GM19452 (cell line): ENCODE measurements at regions not wholly inside any gene's neighbourhood (a gene's known extent, or its start where the extent isn't known, plus 50 kb on each side); places are given as distances from the start of the nearest gene placed in this dataset.
"Not testable (repeated sequence)": the region's sequence is repeated elsewhere in the genome, so short reads cannot be mapped to it uniquely, and the experiment has no call there.

ENCODE experiments used
- ATAC-seq: cut with Tn5 transposase; IDR thresholded peaks from one replicate; pipeline ENCODE4 v1.9.1; 2021; ENCODE audit not compliant: unreplicated experiment

DNA sequence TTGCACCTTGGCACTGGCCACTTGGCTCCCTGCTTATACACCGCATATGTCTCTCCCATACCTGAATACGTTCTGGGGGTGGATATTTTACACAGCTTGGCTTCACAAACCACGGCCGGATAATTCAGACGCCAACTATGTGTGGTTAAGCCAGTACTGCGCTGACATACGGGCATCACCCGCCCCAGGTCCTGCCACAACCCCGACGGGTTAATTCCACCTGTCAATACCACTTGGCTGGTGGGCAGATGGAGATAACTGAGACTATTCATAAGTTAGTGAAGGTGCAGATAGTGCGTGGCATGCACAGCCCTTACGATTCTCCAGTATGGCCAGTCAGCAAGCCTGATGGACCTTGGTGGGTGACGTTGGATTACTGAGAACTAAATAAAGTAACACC is 696.3 kb upstream of the AGA start:
- ATAC-seq = no peak

DNA sequence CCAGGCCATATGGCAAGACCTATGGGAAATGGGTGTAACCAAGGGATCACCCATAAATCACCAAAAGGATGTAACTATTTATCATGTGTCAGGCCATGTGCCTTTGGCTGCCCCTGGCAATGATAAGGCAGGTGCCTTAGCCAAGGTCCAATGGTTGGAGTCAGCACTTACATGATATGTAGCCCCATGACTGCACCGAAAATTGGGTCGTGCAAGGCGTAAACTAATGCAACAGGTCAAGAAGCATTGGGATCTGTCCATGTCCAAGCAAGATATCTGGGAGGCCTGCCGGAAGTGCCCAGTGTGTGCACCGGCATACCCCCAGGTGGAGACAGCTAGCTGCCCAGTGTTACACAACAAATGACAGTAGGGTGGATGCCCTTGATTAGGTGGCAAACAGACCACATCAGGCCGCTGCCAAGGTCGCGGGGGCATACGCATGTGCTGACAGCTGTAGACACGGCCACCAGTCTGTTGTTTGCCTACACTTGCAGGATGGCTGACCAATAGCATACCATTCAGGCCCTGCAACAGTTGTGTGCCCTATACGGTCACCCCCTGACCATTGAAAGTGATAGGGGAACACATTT is 698.2 kb upstream of the AGA start:
- ATAC-seq = no peak

DNA sequence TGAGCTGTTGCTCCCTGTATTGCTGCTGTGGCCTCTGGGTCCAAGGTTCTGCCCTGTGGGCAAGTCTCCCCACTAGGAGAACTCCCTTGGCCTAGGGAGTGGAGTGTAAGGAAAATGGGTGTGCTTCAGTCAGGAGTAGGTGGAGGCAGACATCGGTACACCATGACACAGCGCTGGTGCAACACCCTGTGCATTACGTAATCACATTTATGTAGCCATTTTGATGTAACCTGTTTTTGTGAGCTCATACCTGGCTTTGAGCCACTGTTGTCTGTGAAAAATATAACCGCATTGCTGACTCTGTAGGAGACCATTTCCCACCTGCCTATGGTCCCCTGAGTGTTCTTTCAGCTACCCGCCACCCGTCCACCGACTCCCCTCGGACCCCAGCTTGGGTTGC is 700.5 kb upstream of the AGA start:
- ATAC-seq = no peak

DNA sequence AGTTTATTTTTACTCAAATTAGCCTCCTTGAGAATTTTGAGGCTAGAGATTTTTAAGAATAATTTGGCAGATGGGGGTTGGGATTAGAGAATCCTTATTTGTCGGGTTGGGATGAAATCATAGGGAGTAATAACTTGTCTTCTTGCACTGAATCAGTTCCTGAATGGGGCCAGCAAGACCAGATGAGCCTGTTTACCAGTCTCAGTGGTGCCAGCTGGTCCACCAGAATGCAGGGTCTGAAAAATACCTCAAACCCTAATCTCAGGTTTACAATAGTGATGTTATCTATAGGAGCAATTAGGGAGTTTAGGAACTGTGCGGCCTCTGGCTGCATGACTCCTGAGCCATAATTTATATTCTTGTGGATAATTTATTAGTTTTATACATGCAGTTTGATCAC is 705.9 kb upstream of the AGA start:
- no peak for ATAC-seq

DNA sequence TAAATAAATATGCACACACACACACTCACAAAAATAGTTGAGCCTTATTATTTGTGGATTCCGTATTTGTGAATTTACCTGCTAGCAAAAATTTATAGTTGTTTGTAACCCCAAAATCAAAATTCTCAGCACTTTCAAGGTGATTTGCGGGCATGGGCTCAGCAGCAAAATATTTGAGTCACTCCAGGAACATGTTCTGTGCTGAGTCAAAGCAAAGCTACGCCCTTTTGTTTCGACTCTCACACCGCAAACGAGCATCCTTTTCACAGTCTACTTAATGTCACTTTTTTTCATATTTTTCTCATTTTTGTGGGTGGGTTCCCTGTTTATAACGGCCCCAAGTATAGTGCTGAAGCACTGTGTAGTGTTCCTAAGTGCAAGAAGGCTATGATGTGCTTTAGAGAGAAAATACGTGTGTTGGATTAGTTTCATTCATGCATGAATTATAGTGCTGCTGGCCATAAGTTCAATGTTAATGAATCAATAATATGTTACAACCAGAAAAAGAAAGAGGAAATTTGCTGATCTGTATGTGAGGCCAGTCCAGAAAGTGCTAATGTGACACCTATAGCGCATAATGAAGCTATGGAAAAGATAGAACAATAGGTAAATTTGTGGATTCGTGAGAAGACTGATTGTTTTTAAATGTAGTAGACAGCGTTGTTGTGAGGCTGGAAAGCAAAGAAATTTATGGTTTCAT is 723.2 kb upstream of the AGA start:
- ATAC-seq = no peak

DNA sequence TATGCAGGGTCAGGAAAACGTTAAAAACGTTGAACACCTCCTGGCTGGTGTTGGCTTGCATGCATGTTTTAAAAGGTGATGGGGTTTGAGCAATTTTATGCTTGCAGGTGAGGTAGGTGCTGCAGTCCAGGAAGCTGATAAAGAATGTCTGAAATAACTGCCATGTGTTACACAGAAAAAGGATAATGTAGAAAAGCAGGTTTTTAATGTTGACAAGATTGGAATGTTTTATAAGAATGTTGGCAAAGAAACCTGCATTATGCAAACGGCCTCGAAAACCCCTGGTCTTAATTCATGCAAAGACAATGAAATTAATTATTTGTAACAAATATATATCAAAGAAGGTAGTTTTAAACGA is 723.7 kb upstream of the AGA start:
- no peak for ATAC-seq

DNA sequence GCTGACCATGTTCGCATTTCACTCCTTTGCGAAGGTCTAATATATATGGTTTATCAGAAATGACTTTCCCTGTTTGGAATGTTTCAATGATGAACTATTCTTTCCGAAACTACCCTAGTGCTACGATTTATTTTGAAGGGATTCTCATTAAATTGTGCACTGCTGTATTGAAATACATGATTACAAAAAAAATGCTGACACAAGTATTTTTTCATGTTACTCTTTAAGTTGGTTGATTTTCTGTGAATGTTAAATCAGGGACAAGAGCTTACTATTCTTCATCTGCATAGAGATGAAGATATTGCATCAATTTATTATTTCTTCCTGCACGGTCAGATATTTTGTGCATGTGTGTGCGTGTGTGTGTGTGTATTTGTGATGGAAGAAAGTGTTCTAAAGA is 731.5 kb upstream of the AGA start:
- ATAC-seq = no peak

DNA sequence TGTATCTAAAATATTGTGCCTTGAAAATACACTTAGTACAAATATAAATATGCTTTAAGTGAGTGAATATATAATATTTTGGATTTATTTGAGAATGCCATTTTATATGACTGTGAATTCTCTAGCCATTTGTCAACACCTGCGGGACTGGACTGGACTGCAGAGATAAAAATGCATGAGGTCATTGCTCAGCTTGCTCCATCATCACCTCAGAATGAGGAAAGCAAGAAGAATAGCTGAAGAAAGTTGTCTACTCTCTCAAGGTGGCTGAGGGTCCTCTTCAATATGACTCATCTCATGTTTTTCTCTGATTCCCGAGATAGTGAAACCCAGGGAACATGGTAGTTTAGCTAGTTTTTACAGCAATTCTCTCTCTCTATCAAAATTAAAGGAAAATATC is 732.5 kb upstream of the AGA start:
- no peak for ATAC-seq

DNA sequence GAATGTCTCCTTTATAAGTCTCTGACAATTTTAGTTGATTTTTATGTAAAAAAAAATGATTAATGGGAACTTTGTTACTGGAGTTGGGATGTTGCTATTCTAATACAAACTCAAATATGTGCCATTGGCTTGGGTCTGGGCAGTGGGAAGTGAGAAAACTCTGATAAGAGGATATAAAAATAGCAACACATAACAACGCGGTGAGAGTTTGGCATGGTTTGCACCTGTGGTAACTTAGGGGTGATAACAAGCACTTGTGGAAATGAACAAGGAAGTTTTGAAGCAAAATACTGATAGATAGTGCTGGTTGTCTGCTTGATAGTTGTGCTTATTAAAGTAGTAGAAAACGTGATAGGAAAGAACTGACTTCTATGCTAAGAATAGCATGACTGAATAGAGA is 743.3 kb upstream of the AGA start:
- ATAC-seq = no peak

DNA sequence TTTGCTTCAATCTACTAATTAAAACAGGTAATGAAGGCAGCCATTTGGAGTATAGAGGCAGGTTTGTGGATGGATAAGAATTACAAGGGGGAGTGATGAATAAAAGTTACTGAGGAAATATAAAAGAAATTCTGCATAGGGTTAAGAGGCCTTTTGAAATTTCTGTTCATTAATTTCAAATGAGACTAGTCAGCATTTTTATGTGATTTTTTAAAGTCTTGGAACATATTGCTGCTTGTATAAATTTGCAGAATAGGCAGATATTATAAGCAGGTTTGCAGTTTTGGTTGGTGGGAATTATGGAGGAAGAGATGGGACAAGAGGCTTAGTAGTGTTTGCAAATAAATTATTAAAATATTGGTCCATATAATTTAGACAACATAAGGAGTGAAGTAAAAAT is 750.4 kb upstream of the AGA start:
- no peak for ATAC-seq

DNA sequence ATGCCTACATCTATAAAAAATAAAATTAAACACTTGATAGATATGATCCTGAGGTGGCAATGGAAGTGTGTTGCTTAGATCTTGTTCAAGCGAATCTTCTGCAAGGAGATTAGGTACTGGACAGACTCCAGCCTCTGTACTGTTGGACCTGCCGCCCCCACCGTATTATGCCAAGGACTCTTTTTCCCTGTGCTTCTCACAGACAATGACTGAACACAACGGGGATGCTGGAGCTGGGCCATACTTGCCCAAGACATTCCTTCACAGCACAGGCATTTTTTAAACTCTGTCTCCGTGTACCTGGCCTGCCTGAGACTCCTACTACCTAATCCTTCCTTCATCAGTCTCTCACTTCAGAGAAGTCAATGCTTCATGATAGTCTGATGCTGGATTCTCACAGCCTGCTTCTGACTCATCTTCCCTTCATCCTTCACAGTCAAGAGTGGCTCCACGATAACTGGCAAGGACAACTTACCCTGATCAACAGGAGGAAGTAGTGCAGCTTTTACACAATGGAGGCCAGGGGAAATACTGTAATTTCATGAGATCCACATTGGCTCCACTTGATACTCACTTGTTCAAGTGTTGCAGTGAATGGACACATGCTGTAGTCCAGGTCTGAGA is 754.6 kb upstream of the AGA start:
- ATAC-seq = no peak

DNA sequence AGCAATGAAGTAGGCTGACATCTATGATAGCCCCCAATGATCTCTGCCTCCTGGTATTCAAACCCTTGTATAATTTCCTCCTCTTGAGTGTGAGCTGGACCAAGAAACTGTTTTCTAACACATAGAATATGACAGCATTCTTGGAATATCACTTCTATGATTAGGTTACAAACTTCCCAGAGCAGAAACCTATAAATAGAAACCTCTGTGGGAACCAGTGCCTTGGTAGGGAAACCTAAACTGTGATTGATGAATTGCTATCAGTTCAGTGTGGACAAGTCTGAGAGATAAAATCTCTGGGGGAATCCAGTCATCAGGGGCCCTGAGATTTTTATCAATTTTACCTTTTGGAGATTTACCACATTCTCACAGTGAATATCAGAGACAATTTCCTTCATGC is 756.5 kb upstream of the AGA start:
- no peak for ATAC-seq

DNA sequence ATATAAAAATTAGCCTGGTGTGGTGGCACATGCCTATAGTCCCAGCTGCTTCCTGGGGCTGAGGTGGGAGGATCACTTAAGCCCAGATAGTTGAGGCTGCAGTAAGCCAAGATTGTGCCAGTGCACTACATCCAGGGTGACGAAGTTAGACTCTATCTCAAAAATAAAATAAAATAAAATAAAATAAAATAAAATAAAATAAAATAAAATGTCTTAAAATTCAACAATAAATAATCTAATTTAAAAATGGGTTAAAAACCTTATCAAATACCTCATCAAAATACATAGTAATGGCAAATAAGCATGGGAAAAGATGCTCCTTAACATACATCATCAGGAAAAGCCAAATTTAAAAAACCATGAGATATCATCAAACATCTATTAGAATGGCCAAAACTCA is 760.2 kb upstream of the AGA start:
- no peak for ATAC-seq

DNA sequence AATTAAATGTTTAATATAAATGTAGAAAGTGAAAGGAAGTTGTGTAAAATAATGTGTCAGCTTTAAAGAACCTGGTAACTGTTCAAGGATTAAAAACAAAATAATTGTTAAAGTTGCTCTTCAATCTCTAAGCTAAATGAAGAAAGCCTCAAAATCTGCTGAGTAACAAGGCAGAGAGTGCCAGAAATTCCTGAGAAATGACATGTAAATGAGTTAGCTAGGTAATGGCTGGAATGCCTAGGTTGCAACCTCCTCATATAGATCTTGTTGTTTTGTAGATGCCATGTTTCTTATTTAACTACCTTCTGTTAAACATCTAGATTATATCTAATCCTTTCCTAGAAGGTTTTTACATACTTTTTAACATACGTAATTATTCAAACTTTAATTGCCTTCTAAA is 763.6 kb upstream of the AGA start:
- no peak for ATAC-seq

DNA sequence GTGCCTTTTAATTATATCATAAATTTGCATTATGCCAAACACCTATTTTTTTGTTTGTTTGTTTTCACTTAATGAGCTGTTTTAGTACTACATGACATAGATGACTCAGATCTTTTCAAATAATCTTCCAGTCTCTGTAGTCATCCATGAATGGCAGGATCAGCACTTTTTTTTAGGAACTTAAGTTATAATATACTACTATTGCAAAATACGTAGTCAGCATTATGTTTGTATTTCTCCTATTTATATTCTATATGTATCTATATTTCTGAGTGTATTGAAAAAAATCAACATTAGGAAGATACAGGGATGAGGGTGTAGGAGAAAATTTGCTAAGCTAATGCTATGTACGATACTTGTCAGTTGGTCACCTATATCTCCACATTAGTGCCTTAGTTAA is 773.1 kb upstream of the AGA start:
- no peak for ATAC-seq

DNA sequence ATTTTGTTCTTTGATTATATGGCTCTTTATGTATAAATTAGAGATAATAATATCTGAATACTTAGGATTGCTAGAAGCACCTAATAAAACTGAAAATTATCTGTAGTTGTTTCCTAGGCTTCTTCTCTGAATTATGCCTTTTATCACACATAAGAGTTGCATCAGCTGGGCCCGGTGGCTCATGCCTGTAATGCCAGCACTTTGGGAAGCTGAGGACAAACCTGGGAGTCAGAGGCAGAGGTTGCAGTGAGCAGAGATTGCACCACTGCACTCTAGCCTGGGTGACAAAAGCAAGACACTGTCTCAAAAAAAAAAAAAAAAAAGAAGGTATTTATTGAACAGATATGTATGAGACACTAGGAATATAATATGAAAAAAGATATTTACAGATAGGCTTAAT is 773.5 kb upstream of the AGA start:
- no peak for ATAC-seq

DNA sequence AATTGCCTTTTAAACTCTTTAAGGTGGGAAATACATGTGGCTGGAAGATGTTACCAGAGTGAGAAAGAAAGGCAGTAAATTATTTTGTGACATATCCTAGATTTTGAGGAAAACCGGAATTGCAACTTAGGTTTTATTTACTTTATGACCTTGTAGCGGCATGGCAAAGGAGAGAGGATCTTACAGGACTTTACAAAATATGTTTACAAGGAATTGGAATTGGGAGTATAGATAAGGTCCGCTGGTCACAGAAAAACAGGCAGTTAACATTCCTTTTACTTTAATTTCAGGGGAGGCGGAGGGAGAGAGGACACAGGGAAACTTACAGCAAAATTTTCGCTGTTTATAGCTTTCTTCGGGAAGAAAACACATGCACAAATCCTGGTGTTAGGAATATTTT is 784.2 kb upstream of the AGA start:
- not testable (repeated sequence) for ATAC-seq

DNA sequence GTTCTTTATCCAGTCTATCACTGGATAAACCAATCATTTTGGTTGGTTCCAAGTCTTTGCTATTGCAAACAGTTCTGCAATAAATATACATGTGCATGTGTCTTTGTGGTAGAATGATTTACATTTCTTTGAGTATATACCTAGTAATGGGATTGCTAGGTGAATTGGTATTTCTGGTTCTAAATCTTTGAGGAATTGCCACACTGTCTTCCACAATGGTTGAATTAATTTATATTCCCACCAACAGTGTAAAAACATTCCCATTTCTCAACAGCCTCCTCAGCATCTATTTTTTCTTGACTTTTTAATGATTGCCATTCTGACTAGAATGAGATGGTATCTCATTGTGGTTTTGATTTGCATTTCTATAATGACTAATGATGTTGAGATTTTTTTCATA is 791.7 kb upstream of the AGA start:
- ATAC-seq = no peak

DNA sequence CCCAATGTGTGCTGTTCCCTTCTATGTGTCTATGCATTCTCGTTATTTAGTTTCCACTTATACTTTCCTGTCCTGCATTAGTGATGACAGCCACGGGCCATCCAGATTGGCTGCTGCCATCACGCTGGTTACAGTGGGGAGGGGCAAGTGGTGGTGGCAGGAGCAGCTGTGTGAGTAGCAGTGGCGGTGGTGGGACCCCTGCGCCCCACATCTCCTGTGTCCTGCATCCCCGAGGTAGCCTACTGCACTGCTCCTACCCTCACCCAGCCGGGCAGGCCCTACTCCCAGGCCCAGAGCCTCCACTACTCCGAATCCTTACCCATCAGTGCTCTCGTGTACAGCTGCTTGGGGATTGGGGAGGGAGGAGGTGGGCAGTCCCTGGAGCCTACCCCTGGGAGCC is 798.7 kb upstream of the AGA start:
- ATAC-seq = no peak

DNA sequence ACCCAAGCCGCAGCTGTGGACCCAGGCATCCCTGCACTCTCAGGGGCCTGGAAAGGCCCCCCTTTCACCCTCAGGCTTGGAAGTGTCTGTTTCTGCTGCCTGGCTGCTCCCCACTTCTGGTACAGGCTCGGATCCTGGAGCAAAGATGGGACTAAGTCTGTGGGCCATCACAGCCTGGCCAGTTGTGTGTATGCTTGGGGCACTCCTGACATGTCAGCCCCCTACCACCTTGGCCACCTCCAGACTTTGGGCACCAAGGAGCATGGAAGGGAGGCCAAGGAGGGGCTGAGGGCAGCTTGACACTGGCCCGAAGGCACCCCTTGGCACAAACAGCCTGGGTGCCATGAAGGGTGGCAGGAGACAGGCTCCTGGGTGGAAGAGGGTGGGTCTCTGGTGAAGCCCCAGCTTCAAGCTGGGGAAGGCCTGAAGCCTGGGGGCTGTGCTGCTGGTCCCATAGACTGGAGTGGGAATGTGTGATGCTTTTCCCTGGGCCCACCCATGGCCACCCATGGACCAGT is 799.4 kb upstream of the AGA start:
- ATAC-seq = no peak

DNA sequence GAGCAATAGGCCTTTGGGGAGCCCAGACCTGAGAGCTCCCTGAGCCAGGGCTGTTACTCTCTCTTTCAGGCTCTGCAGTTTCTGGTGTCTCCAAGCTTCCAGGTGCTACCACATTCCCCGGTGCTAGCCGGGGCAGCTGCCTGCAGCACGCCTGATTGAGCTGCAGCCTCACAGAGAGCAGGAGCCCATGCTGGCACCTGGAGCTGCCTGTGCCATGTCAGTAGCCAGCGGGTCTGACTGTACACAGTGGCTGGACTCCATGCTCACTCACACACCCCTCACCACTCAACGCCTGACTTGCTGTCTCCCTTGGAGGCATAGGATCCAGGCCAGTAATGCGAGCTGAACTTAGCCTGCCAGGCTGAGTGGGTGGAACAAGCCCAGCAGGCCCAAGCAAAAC is 800.4 kb upstream of the AGA start:
- ATAC-seq = no peak

DNA sequence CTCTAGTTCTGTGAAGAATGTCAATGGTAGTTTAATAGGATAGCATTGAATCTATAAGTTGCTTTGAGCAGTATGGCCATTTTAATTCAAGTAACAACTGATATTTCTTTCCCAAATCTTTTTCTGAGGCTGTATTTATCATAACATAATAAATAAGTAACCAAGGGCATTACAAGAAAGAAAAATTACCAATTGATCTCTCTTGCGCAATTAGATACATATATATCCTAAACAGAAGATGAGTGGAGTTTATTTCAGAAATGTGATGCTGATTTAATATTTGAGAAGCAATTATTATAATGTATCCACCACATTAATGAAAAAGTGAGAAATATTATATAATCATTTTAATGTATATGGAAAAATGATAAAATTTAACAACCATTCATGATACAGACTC is 802.5 kb upstream of the AGA start:
- ATAC-seq = no peak

DNA sequence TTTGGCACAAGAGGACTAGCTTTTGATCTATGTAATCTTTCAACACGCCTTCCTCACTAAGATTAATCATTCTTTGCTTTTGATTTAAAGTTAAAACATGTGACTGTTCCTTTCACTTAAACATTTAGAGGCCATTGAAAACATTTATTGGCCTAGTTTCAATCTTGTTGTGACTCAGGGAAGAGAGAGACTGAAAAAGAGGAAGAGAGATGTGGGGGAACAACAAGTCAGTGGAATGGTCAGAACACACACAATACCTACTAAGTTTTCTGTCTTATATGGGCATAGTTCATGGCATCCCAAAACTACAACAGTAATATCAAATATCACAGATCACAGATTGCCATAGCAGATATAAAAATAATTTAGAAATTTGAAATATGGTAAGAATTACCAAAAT is 812.9 kb upstream of the AGA start:
- ATAC-seq = no peak
